ENCODE measurements at regions not wholly inside any gene's neighbourhood (a gene's known extent, or its start where the extent isn't known, plus 50 kb on each side); places are given as distances from the start of the nearest gene placed in this dataset.
"Not testable (repeated sequence)": the region's sequence is repeated elsewhere in the genome, so short reads cannot be mapped to it uniquely, and the experiment has no call there.

DNA sequence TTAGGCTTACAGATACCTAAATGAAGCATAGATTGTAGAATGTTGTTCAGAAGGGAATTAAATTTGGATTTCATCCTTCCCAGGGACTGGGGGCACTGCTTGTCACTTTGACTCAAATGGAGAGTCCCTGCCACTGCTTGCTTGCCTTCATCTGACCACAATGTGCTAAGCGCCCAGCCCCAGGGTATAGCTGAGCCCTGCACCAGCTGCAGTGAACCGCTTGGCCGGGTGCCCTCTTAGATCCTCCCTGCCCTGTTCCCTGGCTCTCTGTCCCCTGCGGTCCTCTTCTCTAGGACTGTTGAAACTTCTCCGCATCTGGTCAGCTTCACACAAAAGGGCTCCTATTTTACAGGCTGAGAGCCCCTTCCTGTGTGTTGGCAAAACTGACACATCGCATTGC, 170.9 kb downstream of the BCL2L11 start:
- DNase-seq, result not testable (repeated sequence)

DNA sequence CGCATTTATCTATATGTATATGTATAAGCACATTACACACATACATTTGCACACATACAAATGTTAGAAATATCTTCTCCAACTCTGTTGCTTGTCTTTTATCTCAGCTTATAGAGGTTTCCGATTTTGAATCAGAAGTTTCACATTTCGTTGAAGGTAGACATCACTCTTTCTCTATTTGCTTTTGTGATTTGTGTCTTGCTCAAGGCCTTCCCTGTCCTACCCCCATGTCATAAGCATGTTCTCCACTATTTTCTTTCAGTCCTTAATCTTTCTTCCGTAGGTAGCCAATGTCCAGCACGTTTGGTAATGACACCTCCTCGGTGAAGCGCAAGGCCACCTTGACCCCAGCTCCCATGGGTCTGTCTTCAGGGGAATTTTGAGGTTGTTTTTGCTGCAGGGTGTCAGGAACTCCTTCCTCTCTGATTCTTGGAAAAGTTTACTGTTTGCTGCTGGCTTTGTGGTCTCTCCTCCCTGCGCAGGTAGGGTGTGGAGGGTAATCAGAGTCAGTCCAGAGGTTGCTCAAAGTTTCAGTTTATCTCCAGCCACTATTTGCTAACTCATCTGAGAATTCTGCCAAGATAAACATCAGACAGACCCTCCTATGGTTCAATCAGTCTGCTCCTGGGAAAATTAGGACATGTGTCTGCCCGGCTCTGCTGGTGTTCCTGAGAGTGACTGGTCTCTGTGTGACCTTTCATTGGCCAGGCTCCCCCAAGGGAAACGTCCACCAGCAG, 171.7 kb downstream of the BCL2L11 start:
- not testable (repeated sequence) for DNase-seq

DNA sequence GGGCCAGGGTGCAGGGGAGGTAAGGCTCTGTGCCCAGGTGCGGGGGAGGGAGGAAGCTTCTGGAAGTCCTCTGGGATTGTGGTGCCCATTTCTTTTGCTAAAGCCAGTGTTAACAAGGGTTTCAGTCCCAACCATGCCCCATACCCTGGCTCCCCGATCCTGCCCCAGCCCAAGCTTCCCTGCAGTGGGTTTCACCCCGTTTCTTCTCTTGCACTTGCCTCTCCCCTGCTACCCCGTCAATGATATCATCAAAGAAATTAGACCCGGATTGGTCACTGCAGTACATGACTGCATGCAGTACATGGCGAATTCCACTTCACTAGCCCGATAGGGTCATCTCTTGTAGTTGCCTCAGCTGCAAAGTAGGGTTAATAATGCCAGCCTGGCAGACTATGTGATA, 174.0 kb downstream of the BCL2L11 start:
- DNase-seq, result not testable (repeated sequence)

DNA sequence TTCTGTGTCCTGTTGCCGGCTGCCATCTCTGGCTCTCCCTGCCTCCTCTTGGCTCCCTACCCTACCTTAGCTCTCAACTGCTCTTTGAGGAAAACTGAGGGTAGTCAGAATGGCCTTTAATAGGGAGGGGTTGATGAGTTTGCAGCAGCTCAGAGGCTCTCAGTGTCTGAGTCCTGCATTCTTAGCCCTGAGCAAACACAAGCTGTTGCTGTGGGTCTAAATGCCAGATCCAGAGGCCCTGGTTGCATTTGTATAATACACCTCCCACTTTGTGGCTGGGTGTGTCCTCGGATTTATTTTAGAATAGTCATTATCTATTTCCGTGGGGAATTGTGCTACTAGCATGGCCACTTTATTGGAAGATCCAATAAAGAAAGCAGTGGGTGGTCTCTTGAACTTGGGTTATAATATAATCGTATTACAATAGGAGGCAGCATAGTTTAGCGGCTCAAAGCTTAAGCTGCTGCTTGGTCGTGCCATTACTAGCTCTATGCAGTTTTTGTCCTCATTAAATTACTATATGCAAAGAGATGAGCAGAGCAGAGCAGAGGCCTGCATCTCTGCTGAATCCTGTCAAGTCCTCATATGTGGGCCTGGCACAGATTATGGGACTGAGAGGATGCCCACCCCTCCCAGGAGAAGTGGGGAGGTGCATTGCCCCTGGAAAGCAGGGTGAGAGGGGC, 175.5 kb downstream of the BCL2L11 start:
- not testable (repeated sequence) for DNase-seq

DNA sequence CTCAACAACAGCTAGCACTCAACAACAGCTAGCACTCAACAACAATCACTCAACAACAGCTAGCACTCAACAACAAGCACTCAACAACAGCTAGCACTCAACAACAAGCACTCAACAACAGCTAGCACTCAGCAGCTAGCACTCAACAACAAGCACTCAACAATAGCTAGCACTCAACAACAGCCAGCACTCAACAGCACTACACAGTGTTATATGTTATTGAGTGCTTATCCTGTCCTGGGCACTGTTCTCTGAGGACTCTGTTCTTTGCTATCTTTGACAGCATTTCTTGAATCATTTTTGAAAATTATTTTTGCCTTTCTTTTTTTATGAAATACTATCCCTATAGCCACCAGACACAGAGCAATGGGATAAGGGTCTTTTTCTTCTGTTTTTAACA, 176.4 kb downstream of the BCL2L11 start:
- not testable (repeated sequence) for DNase-seq

DNA sequence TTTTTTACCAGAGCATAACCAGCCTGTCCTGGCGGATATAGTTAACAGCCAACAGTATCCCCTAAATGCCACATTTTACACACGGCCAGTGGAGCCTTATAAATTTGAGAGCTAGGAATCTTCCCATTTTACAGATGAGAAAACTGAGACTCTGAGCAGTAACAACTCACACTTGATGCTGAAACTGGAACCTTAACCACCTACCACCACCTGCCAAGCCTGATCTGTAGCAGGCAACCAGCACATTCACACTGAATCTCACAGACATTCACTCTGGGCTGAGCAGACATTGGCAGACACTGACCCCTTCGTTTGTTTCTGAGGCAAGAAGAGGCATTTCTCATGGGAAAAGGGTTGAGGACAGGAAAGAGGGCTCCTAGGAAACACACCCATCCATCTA, 178.2 kb downstream of the BCL2L11 start:
- DNase-seq, result not testable (repeated sequence)

DNA sequence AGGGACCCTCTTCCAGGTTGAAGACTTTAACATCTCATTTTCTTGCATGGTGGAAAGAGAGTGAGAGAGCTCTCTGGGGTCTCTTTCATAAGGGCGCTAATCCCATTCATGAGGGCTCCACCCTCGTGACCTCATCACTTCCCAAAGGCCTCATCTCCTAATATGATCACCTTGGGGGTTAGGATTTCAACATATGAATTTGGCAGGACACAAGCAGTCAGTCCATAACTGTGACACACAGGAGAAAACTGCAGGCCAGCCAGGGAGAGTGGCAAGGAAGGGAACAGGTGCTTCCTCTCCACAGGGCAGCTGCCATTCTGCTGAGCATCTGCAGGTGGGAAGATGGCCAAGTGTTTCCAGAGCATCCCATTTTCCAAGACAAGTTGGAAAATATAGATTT, 178.9 kb downstream of the BCL2L11 start:
- not testable (repeated sequence) for DNase-seq

DNA sequence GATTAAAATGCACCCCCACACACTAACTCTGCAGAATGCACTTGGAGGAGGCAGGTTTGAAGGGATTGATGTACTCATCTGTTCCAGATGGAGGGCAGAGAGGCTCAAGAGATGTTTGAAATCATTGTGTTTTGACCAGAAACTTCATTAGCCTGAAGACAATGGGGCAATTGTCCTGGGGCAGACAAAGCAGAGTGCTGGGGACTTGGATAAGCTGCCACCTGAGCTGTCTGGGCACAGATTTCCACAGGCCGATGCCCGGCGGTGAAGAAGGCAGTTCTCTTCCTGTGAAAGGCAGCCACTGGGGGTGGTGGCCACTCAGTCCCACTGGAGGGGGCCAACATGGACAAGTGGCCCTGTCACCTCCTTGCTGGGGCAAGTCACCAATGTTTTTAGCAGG, 181.0 kb downstream of the BCL2L11 start:
- DNase-seq, result not testable (repeated sequence)

DNA sequence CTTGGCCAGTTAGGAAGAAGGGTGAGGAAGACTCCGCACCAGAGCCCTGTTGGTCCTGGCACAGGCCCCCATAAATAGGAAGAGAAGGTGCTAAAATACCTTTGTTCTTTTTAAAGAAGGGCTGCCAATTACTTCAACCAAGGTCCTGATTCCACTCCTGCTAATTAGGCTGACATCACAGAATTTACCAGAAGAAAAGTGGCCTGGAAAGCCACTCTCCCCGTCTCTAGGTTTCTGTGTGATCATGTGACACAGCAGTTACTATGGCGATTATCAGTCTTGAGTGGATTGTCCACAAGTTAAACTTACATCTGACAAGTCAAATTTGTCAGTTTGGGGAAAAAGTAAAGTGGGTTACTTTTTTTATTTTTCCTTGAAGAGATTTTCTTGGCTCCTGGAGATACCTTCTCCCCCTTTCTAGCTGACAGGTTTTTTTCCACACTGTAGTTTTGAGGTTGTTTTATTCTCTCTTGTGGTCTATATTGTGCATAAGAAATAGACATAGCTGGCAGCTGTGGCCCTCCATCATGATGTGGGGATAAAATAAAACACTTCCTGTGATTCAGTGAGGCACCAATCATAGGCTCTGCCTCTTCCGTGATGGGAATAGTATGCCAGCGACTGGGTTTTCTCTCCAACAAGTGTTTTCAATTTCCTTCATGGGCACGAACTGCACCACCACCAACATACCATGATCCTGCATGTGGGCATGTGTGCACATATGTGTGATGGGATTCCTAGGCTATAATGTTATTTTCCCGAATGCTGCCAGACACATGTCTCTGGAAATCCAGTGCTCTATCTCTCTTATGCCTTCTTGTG, 181.9 kb downstream of the BCL2L11 start:
- DNase-seq, result not testable (repeated sequence)

DNA sequence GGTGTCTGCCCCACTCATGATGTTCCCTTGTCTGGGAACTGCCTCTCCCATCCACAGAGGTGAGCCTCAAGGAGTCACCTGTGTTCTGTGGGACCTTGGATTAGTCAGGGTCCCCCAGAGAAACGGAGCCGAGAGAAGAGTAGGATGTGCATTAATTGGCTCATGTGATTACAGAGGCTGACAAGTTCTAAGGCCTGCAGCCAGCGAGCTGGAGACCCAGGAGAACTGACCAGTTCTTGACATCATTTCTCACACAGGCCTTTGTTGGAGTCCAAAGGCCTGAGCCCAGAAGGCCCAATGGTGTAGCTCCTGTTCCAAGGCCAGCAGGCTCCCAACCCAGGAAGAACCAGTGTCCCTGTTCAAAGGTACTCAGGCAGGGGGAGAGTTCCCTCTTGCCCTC, 186.6 kb downstream of the BCL2L11 start:
- DNase-seq, result not testable (repeated sequence)

DNA sequence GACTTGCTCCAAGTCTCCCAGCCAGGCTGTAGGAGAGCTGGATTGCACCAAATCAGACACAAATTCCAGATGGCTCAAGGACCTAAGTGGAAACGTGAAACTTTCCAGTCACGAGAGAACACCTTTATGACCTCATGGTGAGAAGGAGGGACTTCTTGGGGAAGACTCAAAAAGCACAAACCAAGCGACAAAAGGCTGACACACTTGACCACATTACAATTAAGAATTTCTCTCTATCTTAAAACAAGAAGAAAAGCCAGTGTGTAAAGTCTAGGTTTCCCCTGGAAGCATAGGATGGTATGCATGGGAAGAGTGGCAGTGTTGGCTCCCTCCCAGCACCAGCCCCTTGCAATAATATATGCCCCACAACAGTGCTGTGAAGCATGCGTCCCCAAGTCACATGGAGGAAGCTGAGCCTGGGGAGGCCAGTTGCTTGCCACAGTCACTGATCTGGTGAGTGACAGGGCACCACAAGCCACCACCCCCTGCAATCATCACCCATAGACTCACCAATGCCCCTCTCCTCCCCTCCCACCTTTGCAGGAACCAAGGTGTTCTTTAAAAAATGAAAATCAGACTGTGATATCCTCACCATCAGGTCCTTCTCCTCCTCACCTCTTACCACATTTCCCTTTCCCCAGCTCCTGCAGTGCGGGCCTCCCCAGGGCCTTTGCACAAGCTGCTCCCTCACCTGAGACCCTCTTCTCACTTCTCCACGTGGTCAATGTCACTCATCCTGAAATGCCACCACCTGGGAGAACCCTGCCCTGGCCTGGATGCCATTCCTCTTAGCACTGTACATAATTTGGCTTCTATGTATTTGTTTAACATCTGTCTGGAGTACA, 188.7 kb downstream of the BCL2L11 start:
- not testable (repeated sequence) for DNase-seq

DNA sequence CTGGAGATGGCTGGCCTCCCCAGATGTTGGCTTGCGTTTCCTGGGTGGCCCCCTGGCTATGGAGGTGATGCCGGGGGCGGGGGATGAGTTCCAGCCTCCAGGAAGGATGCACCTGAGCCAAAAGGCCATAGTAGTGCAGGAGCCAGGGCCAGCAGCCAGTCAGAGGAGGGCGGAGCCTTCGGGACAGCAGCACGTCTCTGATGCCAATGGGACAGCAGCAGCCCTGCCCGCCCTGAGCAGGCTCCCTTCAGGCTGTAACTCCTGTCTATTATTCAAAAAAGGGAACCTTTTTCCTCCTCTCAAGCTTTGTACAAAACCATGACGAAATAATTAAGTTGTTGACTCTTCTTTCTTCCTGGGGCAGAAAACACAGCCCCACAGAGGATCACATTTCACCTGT, 189.7 kb downstream of the BCL2L11 start:
- DNase-seq, result not testable (repeated sequence)

DNA sequence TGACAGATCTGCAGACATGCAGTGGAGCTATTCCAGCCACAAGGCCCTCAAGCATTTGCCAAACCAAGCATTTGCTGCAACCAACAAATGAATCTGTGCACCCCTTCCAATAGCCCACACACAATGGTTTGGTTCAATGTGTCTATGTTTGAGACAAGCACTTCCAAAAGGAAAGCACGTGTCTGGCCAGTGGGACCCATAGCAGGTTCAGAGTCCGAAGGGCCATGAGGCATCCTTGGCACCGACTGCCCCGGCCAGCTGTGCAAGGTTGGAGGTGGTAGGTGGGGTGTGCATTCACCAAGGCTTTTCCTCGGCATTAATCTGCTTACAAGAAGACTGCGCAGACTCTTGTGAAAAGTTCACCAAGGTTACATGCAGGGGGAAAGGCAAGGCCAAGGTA, 190.9 kb downstream of the BCL2L11 start:
- DNase-seq, result not testable (repeated sequence)

DNA sequence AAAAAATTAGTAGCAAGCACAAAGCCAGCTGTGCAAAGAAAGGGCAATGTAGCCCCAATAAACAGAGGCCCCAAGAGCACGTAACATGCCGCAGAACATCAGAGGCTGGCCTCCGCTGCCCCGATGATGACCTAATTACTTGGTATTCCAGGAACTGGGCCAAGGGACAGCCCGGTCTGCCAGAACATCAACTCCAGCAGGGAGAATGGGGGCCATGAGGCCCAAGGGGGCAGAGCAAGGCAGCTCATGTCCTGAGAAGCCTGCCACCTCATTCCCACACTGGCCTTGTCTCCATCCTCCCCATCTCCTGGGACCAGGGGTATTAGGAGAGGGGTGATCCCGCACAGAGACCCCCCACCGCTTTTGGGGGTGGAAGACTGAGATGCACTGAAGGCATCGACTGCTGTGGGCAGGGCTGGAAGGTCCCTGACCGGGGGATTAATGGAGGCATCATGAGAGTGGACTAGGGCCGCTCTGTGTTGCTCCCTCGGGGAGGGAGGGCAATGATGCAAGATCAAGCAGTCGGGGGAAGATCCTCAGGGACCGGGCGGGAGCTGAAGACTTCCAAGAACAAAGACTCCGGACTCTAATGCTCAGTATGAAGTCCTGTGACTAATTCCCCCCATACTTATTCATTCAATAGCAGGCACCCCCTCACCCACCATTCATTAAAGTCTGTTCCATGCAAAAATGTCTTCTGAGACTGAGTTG, 192.3 kb downstream of the BCL2L11 start:
- not testable (repeated sequence) for DNase-seq

DNA sequence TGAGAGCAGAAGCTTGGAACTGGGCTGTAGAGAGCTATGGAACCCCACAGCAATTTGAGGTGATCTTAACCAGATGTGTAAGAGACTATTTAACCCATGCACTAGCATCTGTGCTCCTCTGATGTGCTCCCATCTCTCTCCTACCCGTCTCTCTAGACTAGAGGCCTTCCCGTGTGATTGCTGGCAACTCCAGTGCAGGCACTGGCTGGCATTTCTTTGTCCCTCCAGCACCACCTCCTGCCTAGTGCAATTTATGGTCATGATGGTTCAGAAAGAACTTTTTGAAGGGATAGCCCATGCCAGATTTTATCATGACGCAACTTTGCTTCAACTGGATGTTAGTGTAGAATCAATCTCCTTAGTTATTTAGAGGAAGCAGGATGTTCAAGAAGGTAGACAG, 193.0 kb downstream of the BCL2L11 start:
- not testable (repeated sequence) for DNase-seq

DNA sequence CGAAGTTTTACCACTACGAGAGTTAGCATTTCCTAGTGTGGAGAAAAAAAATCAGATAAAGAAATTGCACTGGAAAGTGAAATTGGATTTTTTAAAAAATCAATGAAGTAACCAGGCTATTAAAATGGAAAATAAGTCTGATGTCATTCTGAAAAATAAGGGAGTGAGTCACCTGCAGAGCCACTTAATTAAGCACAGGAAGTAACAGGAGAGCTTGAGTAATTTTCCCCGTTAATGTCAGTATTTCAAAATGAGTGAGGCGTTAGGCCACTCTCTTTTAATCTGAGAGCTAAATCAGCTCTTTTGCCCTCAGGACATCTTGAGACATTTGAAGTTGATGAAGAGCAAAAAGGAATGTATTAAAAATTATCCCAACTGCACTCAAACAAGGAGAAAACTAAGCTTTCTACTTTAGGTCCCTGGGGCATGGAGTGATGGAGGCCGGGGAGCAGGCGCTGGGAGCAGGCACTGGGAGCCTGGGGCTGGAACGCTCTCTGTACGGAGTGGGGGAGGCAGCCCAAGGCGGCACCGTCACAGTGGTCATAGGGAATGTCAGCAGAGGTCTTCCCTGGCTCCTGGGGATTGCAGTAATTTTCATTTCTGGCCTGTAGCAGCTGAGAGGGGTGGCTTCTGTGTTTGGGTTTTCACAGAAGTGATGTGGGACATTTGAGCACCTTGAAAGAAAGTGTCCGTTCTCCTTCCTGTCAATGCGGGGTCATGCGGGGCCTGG, 194.6 kb downstream of the BCL2L11 start:
- not testable (repeated sequence) for DNase-seq

DNA sequence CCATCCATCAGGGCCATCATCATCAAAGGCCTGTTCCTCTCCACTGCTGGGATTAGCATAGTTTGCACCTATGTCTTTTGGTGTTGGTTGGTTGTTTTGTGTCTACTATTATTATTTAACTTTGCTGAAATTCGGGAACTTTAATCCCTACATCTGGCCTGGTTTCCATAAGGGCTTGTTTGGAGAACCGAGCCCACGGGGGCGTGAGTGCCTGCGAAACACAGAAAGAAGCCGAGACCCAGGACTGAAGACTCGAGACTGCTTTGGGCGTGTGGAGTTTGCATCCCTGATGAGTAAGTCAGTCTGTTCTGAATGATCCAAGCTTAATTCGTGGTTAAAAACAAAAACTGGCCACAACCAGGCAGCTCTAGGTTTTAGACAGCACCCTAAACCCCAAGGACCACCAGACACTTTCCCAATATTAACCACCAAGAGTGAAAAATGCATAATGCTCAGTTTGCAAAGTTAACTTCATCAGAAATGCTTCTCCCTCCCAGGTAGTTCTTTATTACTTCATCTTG, 195.6 kb downstream of the BCL2L11 start:
- DNase-seq, result not testable (repeated sequence)

DNA sequence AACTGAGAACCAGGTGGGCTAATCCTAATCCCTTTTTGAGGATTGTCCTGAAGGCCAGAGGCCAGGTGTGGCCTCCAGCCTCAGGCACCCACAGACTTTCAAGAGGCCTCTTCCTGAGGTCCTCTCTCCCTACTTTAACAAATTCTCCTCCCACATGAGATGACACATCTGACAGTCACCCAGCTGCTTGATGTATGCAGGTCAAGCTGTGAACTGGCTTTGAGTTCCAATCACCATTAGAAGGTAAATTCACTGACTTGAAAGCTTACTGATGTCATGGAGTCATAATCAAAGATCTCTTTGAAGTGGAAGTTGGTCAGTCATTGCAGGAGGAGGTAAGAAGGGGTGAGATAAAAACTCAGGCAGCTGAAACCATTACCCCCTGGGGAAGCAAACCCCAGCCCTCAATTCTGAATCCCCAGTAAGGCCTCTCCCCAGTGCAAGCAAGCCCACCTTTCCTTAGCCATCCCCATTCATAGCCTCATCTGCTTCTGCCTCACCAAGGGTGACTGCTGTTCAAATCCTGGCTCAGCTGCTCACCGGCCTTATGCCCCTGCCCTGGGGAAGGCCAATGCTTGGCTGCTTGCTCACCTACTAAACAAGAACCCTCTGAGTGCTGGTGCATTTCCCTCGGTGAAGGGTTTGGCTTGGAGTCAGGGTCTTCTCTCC, 196.3 kb downstream of the BCL2L11 start:
- DNase-seq, result not testable (repeated sequence)

DNA sequence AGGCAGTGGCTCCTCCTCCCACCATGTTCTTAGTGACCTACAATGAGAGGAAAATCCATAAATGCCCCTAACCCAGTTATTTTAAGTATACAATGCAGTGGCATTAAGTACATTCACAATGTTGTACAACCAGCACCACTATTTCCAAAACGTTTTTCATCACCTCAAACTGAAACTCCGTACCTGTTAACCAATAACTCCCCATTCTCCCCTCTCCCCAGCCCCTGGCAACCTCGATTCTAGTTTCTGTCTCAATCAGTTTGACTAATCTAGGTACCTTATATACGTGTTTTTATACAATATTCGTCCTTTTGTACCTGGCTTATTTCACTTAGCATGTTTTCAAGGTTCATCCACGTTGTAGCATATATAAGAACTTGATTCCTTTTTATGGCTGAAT, 198.8 kb downstream of the BCL2L11 start:
- DNase-seq, result not testable (repeated sequence)

DNA sequence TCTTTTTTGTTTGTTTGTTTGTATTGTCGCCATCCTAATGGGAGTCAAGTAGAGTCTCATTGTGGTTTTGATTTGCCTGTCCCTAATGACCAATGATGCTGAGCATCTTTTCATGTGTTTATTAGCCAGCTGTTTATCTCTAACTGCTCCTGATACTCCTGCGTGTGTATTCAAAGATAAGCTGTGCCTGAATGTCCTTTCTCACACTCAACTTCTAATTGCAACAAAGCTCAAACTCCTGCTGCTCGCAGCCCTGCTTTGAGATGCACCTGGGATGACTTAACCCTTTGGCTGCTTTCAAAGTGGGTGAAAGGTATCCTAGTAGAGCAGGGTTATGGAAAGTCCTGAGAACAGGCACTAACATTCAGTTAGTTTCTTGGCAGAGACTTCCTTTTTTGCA, 199.6 kb downstream of the BCL2L11 start:
- not testable (repeated sequence) for DNase-seq

All from MV-4-11 (cell line).